Activated naive CD8-positive, alpha-beta T cell treated with anti-CD3 and anti-CD28 coated beads, Interleukin-2, amount 50 U/mL, for 16 hours (primary cell): ENCODE measurements at regions not wholly inside any gene's neighbourhood (a gene's known extent, or its start where the extent isn't known, plus 50 kb on each side); places are given as distances from the start of the nearest gene placed in this dataset.
"Not testable (repeated sequence)": the region's sequence is repeated elsewhere in the genome, so short reads cannot be mapped to it uniquely, and the experiment has no call there.

ENCODE experiments used
- DNase-seq: peaks from one replicate; pipeline ENCODE4 v3.0.0-alpha.2; 2020; ENCODE audit warnings: low read depth, low spot score

DNA sequence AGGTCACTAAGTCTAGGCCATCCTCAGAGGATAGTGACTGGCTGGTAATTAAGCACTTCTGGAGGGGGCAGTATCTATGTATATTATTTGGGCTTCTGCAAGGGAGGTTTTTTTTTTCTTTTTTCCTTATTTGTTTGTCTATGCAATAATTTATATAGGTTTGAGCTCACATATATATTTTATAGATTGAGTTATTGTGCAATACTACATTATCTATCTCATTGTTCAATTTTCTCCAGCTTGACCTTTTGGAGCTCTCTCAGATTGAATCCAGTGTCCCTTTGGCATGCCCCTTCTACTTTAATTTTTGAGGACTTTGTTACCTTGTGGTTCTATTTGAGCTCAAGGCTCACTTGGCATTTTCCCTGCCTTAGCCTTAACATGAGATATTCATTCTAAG is 852.1 kb downstream of the KCNT2 start:
- no peak for DNase-seq

DNA sequence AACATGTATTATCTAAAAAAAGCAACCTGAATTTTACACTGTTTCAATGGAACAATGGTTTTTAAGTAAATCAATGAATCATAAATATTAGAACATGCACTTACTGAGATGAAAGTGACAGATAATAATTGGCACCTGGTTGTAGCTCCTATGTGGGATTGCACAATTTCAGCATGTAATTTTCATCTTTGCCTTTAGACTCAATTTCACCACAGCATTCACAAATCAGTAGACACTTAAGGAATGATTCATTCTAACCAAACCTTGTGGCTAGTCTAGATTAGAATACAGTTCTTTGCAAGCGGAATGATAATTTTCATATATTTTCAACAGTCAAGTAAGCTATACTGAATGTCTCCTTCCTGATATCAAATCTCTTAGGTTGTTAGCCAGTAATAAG is 853.4 kb downstream of the KCNT2 start:
- DNase-seq: no peak

DNA sequence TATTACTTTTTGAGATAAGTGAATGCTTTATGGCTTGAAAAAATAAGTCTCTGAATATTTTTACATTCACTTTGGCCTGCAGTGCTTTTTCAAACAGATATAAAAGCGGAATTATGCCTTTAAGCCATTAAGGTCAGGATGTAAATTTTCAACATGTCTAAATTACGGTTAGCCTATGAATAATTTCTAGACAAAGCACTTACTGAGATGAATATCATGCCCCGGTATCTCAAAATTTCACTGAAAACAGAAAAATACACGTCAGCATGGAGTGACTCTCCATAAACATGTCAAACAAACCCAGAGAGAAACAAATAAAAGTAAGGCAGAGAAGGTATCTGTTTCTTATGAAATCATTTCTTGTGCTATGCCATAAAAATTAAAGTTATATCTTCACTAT is 853.9 kb downstream of the KCNT2 start:
- DNase-seq: no peak

DNA sequence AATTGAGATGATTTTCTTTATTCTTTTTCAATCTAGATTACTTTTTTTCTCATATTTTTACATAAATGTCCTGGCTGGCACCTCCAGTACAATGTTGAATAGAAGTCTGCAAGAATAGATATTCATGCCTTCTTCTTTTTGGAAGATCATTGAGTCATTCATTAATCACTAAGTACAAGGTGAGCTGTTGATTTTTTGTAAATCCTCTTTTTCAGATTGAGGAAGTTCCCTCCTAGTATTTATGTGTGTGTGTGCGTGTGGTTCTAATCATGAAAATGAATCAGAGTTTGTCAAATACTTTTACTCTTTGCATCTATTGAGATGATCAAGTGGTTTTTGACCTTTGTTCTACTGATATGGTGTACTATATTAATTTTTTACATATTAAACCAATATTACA is 859.3 kb downstream of the KCNT2 start:
- DNase-seq: no peak

DNA sequence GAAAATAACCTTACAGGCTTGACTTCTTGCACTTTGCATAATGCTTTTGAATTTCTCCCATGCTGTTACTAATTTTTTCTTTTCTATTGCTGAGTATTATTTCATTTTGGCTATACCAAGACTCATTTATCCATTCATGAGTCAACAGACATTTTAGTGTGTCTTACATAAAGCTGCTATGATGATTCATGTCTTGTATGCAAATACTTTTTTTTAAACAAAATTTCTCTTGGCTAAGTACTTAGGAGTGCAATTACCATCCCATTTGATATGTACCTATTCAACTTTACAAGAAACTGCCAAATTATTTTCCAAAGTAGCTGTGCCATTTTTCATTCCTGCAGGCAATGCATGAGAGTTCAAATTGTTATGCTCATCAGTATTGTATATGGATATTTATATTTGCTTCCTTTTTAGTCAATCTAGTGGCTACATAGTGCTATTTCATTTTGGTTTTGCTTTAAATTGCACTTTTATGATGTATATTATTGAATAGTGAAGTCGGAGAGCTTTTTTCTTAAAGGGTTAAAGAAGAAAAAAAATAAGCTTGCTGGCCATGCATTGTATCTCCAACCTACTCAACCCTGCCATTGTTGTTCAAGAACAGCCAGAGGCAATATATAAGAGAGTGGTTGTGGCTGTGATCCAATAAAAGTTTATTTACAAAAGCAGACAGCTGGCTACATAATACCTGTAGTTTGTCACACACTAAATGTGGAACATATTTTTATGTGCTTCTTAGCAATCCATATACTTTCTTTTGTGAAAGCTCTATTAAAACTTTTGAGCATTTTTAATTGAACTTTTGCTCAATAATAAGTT is 862.8 kb downstream of the KCNT2 start:
- DNase-seq: no peak

DNA sequence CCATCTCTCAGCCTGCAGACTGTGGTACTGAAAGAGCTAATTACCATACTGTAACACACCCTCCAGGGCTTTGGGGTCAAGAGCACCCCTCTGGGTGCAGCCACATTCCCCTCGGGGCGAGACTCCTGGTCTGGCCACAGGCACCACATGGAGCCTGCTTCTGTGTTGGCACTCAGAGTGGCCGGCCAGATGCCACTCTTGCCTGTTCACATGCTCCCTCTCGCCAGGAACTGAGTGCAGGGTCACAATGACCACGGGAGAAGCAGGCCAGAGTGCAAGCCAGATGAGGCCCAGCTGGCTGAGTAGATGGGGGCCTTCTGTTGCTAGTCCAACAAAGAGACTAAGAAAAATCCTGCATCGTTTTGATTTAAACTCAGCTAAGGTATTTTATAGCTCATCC is 864.0 kb downstream of the KCNT2 start:
- no peak for DNase-seq

DNA sequence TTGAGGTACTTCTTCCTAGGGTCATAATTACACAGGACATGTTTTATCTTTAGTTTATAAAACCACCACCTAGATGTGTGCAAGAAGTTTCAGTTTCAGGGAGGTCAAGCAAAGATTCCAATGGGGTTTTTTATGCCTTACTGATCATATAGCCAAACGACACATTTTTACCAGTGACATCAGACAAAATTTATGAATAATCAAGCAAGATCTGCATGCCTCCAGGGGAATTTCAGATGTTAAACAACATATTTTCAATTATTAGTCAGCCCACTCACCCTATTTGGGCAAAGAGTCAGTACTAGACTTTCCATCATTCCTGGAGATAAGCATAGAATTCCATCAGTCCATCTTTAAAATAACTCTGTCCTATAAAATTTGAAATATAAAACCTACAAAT is 867.4 kb downstream of the KCNT2 start:
- no peak for DNase-seq

DNA sequence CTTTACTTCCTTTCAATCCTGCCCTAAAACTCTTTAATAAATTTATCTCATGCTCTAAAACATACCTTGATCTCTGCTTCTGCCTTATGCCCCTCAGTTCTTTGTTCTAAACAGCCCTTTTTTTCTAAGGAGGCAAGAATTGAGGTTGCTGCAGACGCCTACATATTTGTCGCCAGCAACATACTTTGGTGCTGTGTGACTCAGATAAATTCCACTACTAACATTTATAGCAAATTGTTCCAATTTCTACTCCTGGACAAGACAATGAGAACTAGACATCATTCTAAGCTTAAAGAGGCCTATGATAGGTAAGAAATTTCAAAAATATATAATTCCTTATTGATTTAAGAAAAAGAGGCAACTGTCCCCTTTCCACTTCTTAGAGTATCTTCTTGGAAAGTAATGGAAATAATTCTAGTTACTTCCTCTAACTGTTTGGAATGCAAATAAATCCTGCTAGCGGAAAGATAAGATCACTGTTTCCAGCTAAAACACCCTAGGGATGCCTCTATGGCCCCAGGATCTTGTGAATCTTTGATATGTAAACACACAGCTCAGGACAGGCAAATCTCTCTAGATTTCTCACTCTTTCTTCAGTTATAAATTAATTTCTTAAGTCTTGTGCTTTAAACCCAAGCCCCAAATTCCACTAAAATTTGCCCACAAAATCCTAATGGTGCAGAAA is 869.1 kb downstream of the KCNT2 start:
- DNase-seq: no peak

DNA sequence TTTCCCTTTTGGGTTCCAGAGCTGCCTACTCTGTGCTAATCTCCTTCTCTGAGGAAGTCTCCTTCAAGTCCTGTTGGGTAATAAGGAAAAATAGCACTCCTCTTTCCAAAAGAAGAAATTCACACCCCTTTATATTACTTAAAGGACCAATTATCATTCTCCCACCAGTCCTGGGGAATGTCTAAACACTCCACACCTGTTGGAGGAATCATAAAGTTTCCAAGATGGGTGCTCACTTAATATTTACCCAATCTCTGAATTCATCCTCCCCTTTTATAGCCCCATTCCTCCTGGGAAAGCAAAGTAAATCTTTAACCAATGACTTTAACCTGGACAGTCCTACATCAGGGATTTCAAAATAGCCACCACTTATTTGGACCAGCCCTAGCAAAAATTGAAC is 873.1 kb downstream of the KCNT2 start:
- no peak for DNase-seq

DNA sequence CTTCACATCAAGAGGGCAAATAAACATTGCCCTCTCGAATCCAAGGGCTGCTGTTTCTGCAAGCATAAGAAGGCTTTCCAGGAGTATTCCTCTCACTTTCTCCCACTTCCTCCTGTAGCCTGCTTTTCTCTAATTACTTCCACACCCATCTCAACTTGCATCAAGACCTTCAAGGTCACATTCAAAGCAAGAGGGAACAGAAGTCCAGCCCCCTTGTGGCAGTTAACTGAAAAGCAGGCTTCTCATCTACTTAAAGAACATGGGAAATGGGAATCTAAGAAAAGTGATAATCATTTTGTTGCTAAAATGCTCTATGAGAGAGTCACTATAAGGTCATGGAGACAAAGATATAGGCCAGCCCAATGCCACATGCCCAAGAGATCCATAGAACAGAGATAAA is 874.4 kb downstream of the KCNT2 start:
- no peak for DNase-seq

DNA sequence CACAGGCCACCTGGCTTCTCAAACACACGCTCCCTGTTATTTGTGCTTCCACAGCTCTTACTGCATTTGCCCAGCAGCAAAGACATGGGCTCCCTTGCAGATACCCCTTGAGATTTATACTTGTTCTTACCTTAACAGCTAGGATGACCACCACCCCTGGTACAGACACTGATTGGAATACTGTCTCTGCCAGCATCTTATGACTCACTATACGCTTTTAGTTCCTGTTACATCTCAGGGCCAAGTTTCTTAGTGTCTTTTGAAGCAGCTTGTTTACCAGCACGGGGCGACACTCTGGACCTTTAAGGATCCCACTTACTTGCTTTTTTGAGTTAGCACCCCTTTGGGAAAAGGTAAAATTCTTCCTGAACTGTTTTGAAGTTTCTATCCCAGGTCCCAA is 874.8 kb downstream of the KCNT2 start:
- no peak for DNase-seq

DNA sequence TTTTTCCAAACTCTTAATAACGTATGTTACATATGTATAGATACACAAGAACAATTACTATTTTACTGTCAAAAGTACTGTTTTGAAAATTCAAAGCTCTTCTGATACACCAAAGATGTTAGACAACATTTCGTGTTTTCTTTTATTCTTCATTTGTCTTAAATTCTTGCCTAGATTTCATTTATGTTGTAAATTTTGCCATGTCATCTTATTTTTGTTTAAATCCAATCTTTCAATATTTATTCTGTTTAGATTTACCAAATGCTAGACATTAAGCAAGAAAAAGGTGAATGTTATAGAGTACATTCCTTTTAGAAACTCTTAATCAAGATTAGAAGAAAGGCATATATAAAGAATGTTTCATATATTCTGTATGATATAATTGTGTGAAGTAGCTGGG is 876.9 kb downstream of the KCNT2 start:
- no peak for DNase-seq

DNA sequence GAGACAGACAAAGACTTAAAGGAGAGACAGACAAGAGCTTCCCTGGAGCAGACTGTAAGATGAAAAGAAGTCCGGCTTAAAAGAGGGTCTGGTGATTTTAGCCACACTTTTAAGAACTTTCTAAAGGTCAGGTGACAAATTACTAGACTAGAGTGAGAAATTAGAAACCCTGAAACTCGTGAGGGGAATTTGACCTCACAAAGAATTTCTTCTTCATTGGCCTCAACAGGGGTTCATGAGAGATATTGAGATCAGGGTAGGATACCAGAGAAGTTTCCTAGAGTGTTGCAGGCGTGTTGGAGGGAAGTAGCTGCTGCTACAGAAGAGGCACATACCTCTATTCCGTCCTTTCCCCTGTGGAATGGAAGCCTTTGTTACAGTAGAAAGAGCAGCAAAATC is 884.4 kb downstream of the KCNT2 start:
- DNase-seq: no peak

DNA sequence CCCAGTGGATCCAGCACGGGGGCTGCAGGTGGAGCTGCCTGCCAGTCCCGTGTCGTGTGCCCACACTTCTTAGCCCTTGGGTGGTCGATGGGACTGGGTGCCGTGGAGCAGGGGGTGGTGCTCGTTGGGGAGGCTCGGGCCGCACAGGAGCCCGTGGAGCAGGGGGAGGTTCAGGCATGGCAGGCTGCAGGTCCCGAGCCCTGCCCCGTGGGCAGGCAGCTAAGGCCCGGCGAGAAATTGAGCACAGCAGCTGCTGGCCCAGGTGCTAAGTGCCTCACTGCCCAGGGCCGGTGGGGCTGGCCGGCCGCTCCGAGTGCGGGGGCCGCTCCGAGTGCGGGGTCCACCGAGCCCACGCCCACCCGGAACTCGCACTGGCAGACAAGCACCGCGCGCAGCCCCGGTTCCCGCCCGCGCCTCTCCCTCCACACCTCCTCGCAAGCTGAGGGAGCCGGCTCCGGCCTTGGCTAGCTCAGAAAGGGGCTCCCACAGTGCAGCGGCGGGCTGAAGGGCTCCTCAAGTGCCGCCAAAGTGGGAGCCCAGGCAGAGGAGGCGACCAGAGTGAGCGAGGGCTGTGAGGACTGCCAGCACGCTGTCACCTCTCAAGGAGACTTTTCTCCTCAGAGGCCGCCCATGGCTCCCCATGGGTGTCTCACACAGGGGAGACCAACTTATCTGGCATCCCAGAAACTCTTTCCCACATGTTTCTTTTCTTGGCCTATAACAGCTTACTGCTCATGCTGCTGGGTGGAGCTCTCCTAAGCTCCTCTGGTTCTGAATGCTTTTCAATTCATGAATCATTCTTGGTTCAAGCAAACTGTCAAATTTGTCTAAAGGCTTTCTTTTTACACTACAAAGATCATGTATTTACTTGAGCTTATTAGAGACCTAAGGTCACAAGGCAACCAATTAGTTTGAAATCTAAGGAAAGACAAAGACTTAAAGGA is 885.1 kb downstream of the KCNT2 start:
- not testable (repeated sequence) for DNase-seq

DNA sequence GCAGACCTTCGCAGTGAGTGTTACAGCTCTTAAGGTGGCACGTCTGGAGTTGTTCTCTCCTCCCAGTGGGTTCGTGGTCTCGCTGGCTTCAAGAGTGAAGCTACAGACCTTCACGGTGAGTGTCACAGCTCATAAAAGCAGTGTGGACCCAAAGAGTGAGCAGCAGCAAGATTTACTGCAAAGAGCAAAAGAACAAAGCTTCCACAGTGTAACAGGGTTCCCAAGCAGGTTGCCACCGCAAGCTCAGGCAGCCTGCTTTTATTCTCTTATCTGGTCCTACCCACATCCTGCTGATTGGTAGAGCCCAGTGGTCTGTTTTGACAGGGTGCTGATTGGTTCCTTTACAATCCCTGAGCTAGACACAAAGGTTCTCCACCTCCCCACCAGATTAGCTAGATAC is 886.1 kb downstream of the KCNT2 start:
- not testable (repeated sequence) for DNase-seq

DNA sequence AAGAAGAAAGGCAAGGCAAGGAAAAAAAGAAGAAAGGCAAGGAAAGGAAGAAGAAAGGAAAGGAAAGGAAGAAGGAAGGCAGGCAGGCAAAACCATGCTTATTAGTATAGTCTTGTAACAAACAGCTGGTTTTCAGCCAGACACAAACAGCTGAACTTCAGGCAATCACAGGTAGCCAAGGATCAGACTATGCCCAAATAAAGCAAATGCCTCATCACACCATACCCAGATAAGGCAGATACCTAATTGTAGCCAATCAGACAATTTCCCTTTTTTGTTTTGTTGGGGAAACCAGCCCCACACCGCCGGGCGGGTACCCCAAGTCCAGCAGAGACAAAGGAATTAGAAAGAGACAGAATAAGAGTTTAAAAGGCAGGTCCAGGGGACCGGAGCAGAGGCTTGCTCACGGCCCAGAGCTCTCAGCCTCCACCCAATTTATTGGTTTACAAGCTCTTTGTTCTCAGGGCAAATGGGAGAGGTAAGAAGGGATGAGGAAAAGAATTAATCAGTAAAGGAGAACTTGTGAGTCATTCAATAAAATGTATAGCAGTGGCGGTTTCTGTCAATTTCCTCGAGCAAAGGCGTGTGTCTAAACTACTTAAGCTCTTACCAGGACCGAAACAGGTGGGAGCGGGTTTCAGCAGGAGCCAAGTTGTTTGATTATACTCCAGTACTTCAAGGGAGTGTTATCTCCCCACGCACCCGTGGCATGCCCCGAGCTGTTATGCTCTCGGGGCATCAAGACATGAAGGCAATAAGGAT is 886.8 kb downstream of the KCNT2 start:
- DNase-seq: no peak

DNA sequence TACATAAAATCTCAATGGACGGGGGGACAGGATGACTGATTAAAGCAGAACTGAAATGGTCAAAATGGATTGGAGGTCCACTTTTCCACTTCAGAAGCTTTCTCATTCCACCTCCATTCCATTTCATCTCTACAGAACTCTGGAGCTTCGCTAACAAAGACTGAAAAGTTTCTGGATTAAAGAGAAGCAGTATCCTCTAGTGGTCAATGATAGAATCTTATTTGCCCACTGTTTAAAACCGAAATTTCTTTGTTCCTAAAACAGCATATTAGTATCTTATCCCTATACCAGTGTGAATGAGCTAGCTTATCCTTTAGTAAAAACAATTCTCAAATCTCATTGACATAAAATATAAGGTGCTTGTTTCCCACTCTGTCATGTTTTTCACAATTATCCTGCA is 890.6 kb downstream of the KCNT2 start:
- DNase-seq: no peak

DNA sequence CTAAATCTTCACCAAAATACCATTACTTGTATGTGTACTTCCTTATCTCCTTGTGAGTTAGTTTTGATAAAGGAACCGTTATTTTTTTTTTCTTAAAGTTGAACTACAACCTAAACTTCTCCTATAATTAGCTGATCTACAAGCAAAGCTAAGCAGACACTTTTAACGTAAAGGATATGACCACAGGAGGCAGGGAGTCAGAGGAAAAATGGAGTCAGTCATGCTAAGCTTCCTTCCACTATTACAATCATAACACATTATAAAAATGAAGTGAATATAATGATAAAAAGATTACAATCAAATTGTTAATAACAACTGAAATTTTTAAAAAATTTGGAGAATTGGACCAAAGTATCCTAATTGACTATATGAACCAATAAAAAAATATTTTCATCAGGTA is 892.6 kb downstream of the KCNT2 start:
- no peak for DNase-seq

DNA sequence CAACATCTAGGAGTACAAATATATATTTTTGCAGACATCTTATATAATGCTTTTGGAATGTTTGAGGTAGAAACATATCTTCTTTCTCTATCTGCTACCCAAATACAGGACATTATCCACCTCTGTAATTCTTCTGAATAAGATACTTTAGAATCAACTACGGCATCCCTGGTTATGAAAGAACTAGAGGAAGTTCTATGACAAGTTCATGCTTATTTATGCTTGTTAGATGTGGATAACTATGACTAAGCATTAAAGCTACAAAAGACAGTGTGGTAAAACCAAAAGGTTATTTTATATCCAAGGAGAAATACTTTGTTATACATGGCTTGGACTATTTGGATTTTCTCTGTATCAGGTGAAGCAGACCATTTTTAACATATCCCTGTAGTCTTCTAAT is 894.0 kb downstream of the KCNT2 start:
- no peak for DNase-seq

DNA sequence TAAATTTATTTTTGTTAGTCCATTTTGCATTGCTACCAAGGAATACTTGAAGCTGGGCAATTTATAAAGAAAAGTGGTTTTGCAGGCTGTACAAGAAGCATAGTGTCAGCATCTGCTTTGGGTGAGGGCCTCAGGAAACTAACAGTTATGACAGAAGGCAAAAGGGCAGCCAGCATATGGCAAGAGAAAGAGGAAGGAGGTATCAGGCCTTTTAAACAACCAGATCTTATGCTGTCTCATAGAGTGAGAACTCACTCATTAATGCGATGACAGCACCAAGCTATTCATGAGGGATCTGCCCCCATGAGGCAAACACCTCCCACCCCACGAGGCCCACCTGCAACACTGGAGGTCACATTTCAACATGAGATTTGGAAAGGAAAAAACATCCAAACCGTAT is 898.4 kb downstream of the KCNT2 start:
- no peak for DNase-seq

DNA sequence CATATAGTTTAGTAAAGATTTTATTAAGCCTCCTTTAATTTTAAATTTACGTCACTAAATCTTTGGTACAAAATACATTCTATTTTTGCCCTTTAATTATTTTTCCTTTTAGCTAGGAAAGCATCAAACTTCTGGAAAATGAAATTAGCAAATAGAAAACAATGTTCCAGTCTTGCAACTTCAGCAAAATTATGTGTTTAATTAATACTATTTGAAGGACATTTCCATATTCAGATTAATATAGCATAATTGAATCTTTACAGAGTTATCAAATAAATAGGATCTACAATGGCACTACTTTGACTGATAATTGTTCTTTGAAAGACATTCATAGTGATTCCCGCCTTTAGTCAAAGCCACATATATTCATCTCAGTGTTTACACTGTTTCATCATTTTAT is 904.2 kb downstream of the KCNT2 start:
- DNase-seq: no peak

DNA sequence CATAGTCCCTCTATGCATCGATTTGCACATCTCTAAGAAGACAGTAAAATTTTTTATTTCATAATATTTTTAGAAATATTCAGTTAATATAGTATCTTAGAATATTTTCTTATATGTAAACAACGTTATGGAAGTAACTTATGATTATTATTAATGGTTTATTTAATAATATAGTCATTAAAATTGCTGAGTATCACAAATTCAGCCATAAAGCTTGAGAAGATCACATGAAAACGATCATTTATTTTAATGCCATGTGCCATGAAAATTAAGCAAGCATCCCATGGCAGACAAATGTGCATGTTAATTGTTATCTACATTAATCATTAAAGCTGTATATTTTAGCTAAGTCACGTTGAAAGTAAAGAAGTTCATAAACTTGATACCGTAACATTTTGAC is 907.1 kb downstream of the KCNT2 start:
- no peak for DNase-seq
